IPS-15b (cell line): ENCODE measurements at regions not wholly inside any gene's neighbourhood (a gene's known extent, or its start where the extent isn't known, plus 50 kb on each side); places are given as distances from the start of the nearest gene placed in this dataset.

Experiments
- H3K27me3 ChIP-seq: one replicate; pipeline ENCODE4 v1.6.1; 2013; ENCODE audit warnings: low read length; ENCODE audit not compliant: control insufficient read depth, insufficient read depth
- H3K36me3 ChIP-seq: one replicate; pipeline ENCODE4 v1.6.1; 2013; ENCODE audit warnings: low read length; ENCODE audit not compliant: control insufficient read depth, insufficient read depth
- H3K4me1 ChIP-seq: one replicate; pipeline ENCODE4 v1.6.1; 2013; ENCODE audit warnings: mild to moderate bottlenecking, low read length; ENCODE audit not compliant: control insufficient read depth, insufficient read depth
- H3K4me3 ChIP-seq: one replicate; pipeline ENCODE4 v1.5.1; 2013; ENCODE audit warnings: low read depth, low read length
- H3K9ac ChIP-seq: one replicate; pipeline ENCODE4 v1.6.1; 2013; ENCODE audit warnings: low read depth, mild to moderate bottlenecking, low read length
- H3K9me3 ChIP-seq: one replicate; pipeline ENCODE4 v1.6.1; 2013; ENCODE audit warnings: mild to moderate bottlenecking, low read length; ENCODE audit not compliant: control insufficient read depth, insufficient read depth

- no peaks in the 10 kb centered on the region for H3K9me3 ChIP-seq
- no peaks in the 10 kb centered on the region for H3K36me3 ChIP-seq
- no peak overlapping the region for H3K9ac ChIP-seq
Measured at GRCh38 chr13:83980331-83980730, 98.1 kb upstream of the SLITRK1 start.

DNA sequence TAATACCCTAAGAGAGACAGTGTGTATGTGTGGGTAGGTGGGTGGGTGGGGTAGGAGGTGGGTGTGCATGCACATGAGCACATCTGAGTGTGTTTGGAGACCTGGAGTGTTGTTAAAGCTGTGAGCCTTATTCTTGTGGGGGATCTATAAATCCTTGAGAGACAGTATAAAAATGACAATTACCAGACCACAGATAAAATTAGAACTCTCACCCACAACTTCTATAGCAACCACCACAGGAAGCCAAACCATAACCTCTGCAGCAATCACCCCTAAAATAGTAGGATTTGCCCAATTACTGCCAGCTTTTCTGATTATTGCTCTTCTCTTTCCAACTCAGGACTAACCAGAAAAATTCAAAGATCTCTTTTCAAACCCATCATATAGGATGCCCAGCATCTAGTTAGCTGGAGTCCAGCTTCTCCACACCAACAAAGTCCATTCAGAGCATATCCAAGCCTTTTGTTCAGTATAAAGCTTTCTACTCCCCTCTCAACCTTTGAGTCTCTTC is 93.4 kb upstream of the SLITRK1 start:
- no peaks in the 10 kb centered on the region for H3K36me3 ChIP-seq
- H3K27me3 ChIP-seq = no peaks in the 10 kb centered on the region
- H3K9ac ChIP-seq = no peak overlapping the region
- no peak overlapping the region for H3K4me3 ChIP-seq
- H3K4me1 ChIP-seq = peaks cover 8% of the 10 kb centered on the region
- H3K9me3 ChIP-seq = no peaks in the 10 kb centered on the region

More at GRCh38 chr13:83980331-83980730, 98.1 kb upstream of the SLITRK1 start:
- Histone ChIP-seq H3K4me1 (peaks cover 15% of the 10 kb centered on the region), H3K27me3 (no peaks in the 10 kb centered on the region), H3K4me3 (no peak overlapping the region)

DNA sequence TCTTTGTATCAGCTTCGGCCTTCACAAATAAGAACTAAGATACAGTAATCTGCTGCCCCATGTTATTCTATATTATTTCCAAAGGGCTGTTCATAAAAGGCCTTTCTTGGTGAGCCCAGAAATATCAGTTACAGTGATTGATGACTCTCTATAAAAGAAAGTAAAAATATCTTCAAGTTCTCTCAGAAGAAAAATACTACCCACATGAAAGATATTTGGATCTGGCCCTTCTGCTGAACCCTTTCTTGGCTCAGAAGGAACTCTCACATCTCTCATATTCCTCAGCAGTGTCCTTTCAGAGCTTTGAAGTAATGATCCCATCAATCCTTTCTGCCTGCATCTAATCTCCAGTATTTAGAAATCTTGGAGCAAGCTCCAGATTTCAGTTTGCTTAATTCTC is 76.3 kb upstream of the SLITRK1 start:
- H3K27me3 ChIP-seq = no peaks in the 10 kb centered on the region
- H3K9ac ChIP-seq = no peak overlapping the region
- H3K9me3 ChIP-seq = no peaks in the 10 kb centered on the region
- no peak overlapping the region for H3K4me3 ChIP-seq
- H3K36me3 ChIP-seq = no peaks in the 10 kb centered on the region
- no peaks in the 10 kb centered on the region for H3K4me1 ChIP-seq

- Histone ChIP-seq H3K9ac (no peak overlapping the region), H3K9me3 (no peaks in the 10 kb centered on the region)
Measured at GRCh38 chr13:83955011-83955410, 72.7 kb upstream of the SLITRK1 start.

DNA sequence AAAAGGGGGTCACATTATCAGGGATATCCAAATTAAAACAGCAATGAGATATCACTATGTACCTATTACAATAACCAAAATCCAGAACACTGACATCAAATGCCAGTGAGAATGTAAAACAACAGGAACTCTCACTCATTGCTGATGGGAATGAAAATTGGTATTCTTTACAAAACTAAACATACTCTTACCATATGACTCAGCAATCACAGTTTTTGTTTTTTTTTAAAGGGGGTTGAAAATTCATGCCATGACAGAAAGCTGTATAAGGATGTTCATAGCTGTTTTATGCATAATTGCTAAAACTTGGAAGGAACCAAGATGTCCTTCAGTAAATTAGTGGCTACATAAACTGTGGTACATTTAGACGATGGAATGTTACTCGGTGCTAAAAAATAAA is 71.6 kb upstream of the SLITRK1 start:
- no peak overlapping the region for H3K9ac ChIP-seq
- H3K4me3 ChIP-seq = no peak overlapping the region
- H3K36me3 ChIP-seq = no peaks in the 10 kb centered on the region
- H3K4me1 ChIP-seq = no peaks in the 10 kb centered on the region
- H3K27me3 ChIP-seq = no peaks in the 10 kb centered on the region
- H3K9me3 ChIP-seq = no peaks in the 10 kb centered on the region

More at GRCh38 chr13:83955011-83955410, 72.7 kb upstream of the SLITRK1 start:
- Histone ChIP-seq H3K4me3 (no peak overlapping the region), H3K4me1 (no peaks in the 10 kb centered on the region), H3K27me3 (no peaks in the 10 kb centered on the region), H3K36me3 (no peaks in the 10 kb centered on the region)

- no peaks in the 10 kb centered on the region for H3K27me3 ChIP-seq
- H3K4me3 ChIP-seq = no peak overlapping the region
- H3K9me3 ChIP-seq = no peaks in the 10 kb centered on the region
- H3K4me1 ChIP-seq = no peaks in the 10 kb centered on the region
- H3K36me3 ChIP-seq = no peaks in the 10 kb centered on the region
- H3K9ac ChIP-seq = no peak overlapping the region
Measured at GRCh38 chr13:83950293-83950692, 68.0 kb upstream of the SLITRK1 start.

DNA sequence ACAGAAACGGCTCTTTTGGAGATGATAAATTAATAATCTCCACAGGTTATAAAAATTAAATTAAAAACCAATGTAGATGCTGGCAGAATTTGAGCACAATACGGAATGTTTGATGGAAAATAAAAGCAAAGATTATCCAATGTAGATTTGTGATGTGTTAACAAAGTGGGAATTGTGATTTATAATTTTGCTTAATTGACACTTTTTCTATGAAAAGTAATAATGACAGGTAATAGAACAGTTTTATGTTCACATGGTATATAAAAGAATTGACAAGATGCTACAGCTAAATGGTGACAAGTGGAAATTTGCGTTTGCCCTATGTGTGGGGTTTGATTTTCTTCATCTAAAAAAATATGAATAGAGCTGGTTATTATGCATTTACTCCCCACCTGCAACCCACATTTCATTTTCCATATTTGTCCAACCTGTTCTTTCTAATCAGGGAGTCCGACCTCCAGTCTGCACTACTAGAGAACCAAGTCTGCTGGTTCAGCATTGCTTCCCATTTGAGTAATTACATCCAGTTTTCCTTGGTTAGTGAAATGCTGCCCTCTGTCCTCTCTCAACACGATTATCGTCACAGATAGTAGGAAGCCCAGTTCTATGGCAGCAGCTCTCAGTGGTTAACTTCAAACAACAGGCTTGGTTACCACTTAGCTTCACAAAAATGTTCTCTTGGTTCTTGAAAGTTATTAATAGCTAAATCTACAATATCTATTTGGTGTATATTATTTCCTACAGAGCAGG is 61.4 kb upstream of the SLITRK1 start:
- no peak overlapping the region for H3K4me3 ChIP-seq

GRCh38 chr13:83941701-83942335 is 59.5 kb upstream of the SLITRK1 start:
- H3K9ac ChIP-seq = no peak overlapping the region
- no peak overlapping the region for H3K4me3 ChIP-seq
- no peaks in the 10 kb centered on the region for H3K9me3 ChIP-seq
- H3K27me3 ChIP-seq = no peaks in the 10 kb centered on the region
- peaks cover 12% of the 10 kb centered on the region for H3K4me1 ChIP-seq
- no peaks in the 10 kb centered on the region for H3K36me3 ChIP-seq

More for the DNA sequence above, 61.4 kb upstream of the SLITRK1 start:
- Histone ChIP-seq H3K9ac (no peak overlapping the region), H3K36me3 (no peaks in the 10 kb centered on the region), H3K27me3 (no peaks in the 10 kb centered on the region), H3K4me1 (no peaks in the 10 kb centered on the region), H3K9me3 (no peaks in the 10 kb centered on the region)

GRCh38 chr13:83940742-83941141 is 58.5 kb upstream of the SLITRK1 start:
- Histone ChIP-seq H3K9me3 (no peaks in the 10 kb centered on the region), H3K36me3 (no peaks in the 10 kb centered on the region), H3K9ac (no peak overlapping the region), H3K4me3 (no peak overlapping the region), H3K4me1 (peaks cover 15% of the 10 kb centered on the region), H3K27me3 (no peaks in the 10 kb centered on the region)

DNA sequence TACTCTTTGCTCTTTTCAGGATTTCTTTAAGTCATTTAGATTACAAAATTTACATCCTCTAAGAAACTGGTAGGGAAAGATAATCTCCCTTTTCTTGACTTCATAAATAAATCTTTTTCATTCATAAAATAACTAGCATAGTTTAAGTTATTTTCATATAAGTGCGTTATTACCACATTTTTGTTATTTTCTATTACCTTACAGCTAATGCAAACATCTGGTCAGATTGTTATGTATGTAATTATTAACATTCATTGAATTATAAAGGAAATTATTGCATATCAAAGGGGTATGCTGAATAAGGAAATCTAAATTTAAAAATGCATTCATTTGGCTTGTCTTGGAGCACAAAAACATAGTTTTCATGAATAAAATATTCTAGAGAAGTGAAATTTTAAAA is 55.3 kb upstream of the SLITRK1 start:
- Histone ChIP-seq H3K27me3 (no peaks in the 10 kb centered on the region), H3K4me1 (peaks cover 15% of the 10 kb centered on the region), H3K9me3 (no peaks in the 10 kb centered on the region), H3K4me3 (no peak overlapping the region), H3K36me3 (no peaks in the 10 kb centered on the region), H3K9ac (no peak overlapping the region)

- Histone ChIP-seq H3K36me3 (no peaks in the 10 kb centered on the region), H3K27me3 (no peaks in the 10 kb centered on the region), H3K4me1 (peaks cover 15% of the 10 kb centered on the region), H3K9me3 (no peaks in the 10 kb centered on the region), H3K9ac (no peak overlapping the region), H3K4me3 (no peak overlapping the region)
Measured at GRCh38 chr13:83935566-83935965, 53.3 kb upstream of the SLITRK1 start.
